ENCODE measurements at regions not wholly inside any gene's neighbourhood (a gene's known extent, or its start where the extent isn't known, plus 50 kb on each side); places are given as distances from the start of the nearest gene placed in this dataset.

- FAIRE-seq (no peak), DNase-seq (ENCODE audit: low read depth in 1 of 2, low spot score in 2 of 2) (no peak)
- Histone ChIP-seq H3K27ac (ENCODE audit: low read depth, low read length) (no peak overlapping the region), H3K27me3 (replicated peaks in 1 of 4; ENCODE audit: control insufficient read depth in 3 of 4, extremely low read depth in 1 of 4, insufficient read depth in 3 of 4, low read length in 3 of 4) (no peaks in the 10 kb centered on the region), H3K23ac (ENCODE audit: insufficient read length) (no peak overlapping the region), H2BK15ac (ENCODE audit: low read length) (no peak overlapping the region), H2BK12ac (ENCODE audit: low read depth, low read length) (no peak overlapping the region), H3K36me3 (ENCODE audit: control insufficient read depth in 2 of 4, insufficient read depth in 4 of 4, low read length in 3 of 4) (no peaks in the 10 kb centered on the region), H3K79me1 (ENCODE audit: low read depth, low read length) (no peaks in the 10 kb centered on the region), H4K8ac (ENCODE audit: extremely low read depth, insufficient read depth, low read length) (no peak overlapping the region), H4K5ac (ENCODE audit: insufficient read length, low read depth, low read length) (no peak overlapping the region), H2AK5ac (ENCODE audit: low read depth, low read length) (no peak overlapping the region), H3K56ac (replicated peaks; ENCODE audit: insufficient read length, low read depth, low read length) (no peak overlapping the region), H2AFZ (ENCODE audit: low read length) (no peak overlapping the region), H3K14ac (ENCODE audit: insufficient read length) (no peak overlapping the region), H3K18ac (ENCODE audit: extremely low read depth, low read length) (no peak overlapping the region), H3K4me2 (ENCODE audit: insufficient read depth in 1 of 2, low read depth in 2 of 2, low read length in 2 of 2) (no peak overlapping the region), H3K23me2 (ENCODE audit: low read depth, low read length) (no peaks in the 10 kb centered on the region; the same call in 1 of the 2 replicates), H3K4me3 (ENCODE audit: extremely low read depth in 1 of 4, insufficient read depth in 2 of 4, low read depth in 3 of 4, low read length in 4 of 4) (no peak overlapping the region), H4K20me1 (replicated peaks in 1 of 2; ENCODE audit: control insufficient read depth in 1 of 2, insufficient read depth in 2 of 2, low read length in 2 of 2) (no peaks in the 10 kb centered on the region), H2BK5ac (ENCODE audit: low read depth, low read length) (no peak overlapping the region), H3K9ac (replicated peaks in 1 of 4; ENCODE audit: extremely low read depth in 1 of 4, low read depth in 3 of 4, low read length in 3 of 4) (no peak overlapping the region), H4K91ac (replicated peaks; ENCODE audit: insufficient read length, low read length) (no peak overlapping the region), H3K79me2 (ENCODE audit: control insufficient read depth in 1 of 2, insufficient read depth in 2 of 2, low read length in 2 of 2) (no peaks in the 10 kb centered on the region), H2BK20ac (ENCODE audit: low read length) (no peak overlapping the region), H3K4me1 (replicated peaks in 1 of 4; ENCODE audit: control insufficient read depth in 3 of 4, insufficient read depth in 4 of 4, low read length in 3 of 4) (no peaks in the 10 kb centered on the region), H3K9me3 (ENCODE audit: insufficient read depth in 2 of 2, low read depth in 1 of 2, low read length in 1 of 2) (no peaks in the 10 kb centered on the region), H2BK120ac (replicated peaks; ENCODE audit: low read depth, low read length) (no peak overlapping the region), H3K4ac (replicated peaks; ENCODE audit: insufficient read length, low read depth, low read length) (no peak overlapping the region)
- TF ChIP-seq KDM5A (IDR thresholded peaks at IDR 0.05; ENCODE audit: low read length) (no peak), RFX5 (IDR thresholded peaks at IDR 0.05; ENCODE audit: borderline replicate concordance, low read depth, low read length) (no peak), MAX (IDR thresholded peaks at IDR 0.05) (no peak), TCF12 (IDR thresholded peaks at IDR 0.05; ENCODE audit: low read depth, low read length) (no peak), CTCF (IDR thresholded peaks at IDR 0.05; ENCODE audit: control extremely low read depth in 1 of 3, insufficient read depth in 1 of 3, low read depth in 1 of 3, low read length in 3 of 3) (no peak), HDAC2 (IDR thresholded peaks at IDR 0.05; ENCODE audit: borderline replicate concordance in 1 of 2, low read depth in 2 of 2, low read length in 2 of 2) (no peak), CEBPB (IDR thresholded peaks at IDR 0.05; ENCODE audit: low read depth, low read length) (no peak), SUZ12 (IDR thresholded peaks at IDR 0.05; ENCODE audit: low read length) (no peak)
- TF ChIP-seq, protein P1, sequence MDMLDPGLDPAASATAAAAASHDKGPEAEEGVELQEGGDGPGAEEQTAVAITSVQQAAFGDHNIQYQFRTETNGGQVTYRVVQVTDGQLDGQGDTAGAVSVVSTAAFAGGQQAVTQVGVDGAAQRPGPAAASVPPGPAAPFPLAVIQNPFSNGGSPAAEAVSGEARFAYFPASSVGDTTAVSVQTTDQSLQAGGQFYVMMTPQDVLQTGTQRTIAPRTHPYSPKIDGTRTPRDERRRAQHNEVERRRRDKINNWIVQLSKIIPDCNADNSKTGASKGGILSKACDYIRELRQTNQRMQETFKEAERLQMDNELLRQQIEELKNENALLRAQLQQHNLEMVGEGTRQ (IDR thresholded peaks at IDR 0.05; ENCODE audit: low read length) = no peak
- POLR2A ChIA-PET (ENCODE audit: partially characterized antibody) = no interaction called here
- CTCF ChIA-PET (ENCODE audit: partially characterized antibody) = interaction anchor here (1.1 kb wide), 1 partner anchor 442 kb away, joined by 3 read pairs; no protein-coding TSS in a partner anchor
- 85% methylated on average over 1 of the region's 1 CpG; no CpG with 5 or more reads in 1 of the 2 experiments for WGBS, 2 experiments (ENCODE audit: extremely low coverage in 1 of 2, insufficient coverage in 1 of 2, insufficient read length in 1 of 2, insufficient replicate concordance in 2 of 2, low coverage in 1 of 2, low lambda C conversion rate in 2 of 2, missing lambda C conversion rate in 1 of 2)
These were observed 900.6 kb downstream of the NTRK3 start for GRCh38 chr15:87355946-87356345.
